ENCODE measurements at regions not wholly inside any gene's neighbourhood (a gene's known extent, or its start where the extent isn't known, plus 50 kb on each side); places are given as distances from the start of the nearest gene placed in this dataset.
"Not testable (repeated sequence)": the region's sequence is repeated elsewhere in the genome, so short reads cannot be mapped to it uniquely, and the experiment has no call there.

GRCh38 chr11:69221086-69221485, 65.4 kb downstream of the SMIM38 start:
- Histone ChIP-seq H3K23ac (ENCODE audit: low read length) (no peak overlapping the region), H3K56ac (ENCODE audit: low read length) (no peak overlapping the region), H3K4ac (ENCODE audit: low read depth, low read length) (no peak overlapping the region), H3K18ac (ENCODE audit: low read length) (no peak overlapping the region), H2BK120ac (ENCODE audit: low read depth, low read length) (no peak overlapping the region), H2BK5ac (ENCODE audit: low read length) (no peak overlapping the region), H3K79me2 (ENCODE audit: control insufficient read depth, insufficient read depth, low read length) (no peaks in the 10 kb centered on the region), H4K5ac (ENCODE audit: low read length) (no peak overlapping the region), H3K4me3 (ENCODE audit: low read length) (no peak overlapping the region), H4K8ac (ENCODE audit: low read depth, low read length) (no peak overlapping the region), H2AK5ac (ENCODE audit: low read length) (no peak overlapping the region), H3K27me3 (ENCODE audit: insufficient read depth, low read length, poor library complexity) (no peaks in the 10 kb centered on the region), H3K4me1 (ENCODE audit: control insufficient read depth, low read depth, low read length) (no peaks in the 10 kb centered on the region), H3K36me3 (ENCODE audit: control insufficient read depth, insufficient read depth, low read length) (no peaks in the 10 kb centered on the region), H3K4me2 (ENCODE audit: low read length) (no peak overlapping the region), H3K27ac (ENCODE audit: low read depth, low read length) (no peak overlapping the region), H3K9ac (ENCODE audit: low read length) (no peak overlapping the region), H3K79me1 (ENCODE audit: low read length) (no peaks in the 10 kb centered on the region), H2BK15ac (replicated peaks; ENCODE audit: low read depth) (no peak overlapping the region)
- no CpG with 5 or more reads among the region's 4 CpGs for WGBS (ENCODE audit: extremely low coverage, insufficient coverage, low lambda C conversion rate)
- no peak for DNase-seq

DNA sequence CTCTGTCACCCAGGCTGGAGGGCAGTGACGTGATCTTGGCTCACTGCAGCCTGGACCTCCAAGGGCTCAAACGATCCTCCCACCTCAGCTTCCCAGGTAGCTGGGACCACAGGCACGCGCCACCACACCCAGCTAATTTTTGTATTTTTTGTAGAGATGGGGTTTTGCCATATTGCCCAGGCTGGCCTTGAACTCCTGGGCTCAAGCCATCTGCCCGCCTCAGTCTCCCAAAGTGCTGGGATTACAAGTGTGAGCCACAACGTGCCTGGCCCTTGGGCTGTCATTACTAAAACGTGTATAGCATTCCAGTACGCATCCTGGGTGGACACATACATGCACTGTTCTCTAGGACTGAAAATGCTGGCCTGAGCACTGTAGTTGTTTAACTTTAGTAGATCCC, 65.9 kb downstream of the SMIM38 start:
- not testable (repeated sequence) for H3K23ac ChIP-seq (ENCODE audit: low read length); H3K18ac ChIP-seq (ENCODE audit: low read length); H3K79me1 ChIP-seq (ENCODE audit: low read length); H2BK120ac ChIP-seq (ENCODE audit: low read depth, low read length); H4K8ac ChIP-seq (ENCODE audit: low read depth, low read length); H3K36me3 ChIP-seq (ENCODE audit: control insufficient read depth, insufficient read depth, low read length); H3K56ac ChIP-seq (ENCODE audit: low read length); H3K4me1 ChIP-seq (ENCODE audit: control insufficient read depth, low read depth, low read length); H3K9ac ChIP-seq (ENCODE audit: low read length); H4K5ac ChIP-seq (ENCODE audit: low read length); DNase-seq; H2BK15ac ChIP-seq (replicated peaks; ENCODE audit: low read depth); H3K27me3 ChIP-seq (ENCODE audit: insufficient read depth, low read length, poor library complexity); H3K4me3 ChIP-seq (ENCODE audit: low read length); H3K4ac ChIP-seq (ENCODE audit: low read depth, low read length); H3K79me2 ChIP-seq (ENCODE audit: control insufficient read depth, insufficient read depth, low read length); H3K4me2 ChIP-seq (ENCODE audit: low read length); H3K27ac ChIP-seq (ENCODE audit: low read depth, low read length); H2AK5ac ChIP-seq (ENCODE audit: low read length); H2BK5ac ChIP-seq (ENCODE audit: low read length)
- WGBS (ENCODE audit: extremely low coverage, insufficient coverage, low lambda C conversion rate) = no CpG with 5 or more reads among the region's 8 CpGs

DNA sequence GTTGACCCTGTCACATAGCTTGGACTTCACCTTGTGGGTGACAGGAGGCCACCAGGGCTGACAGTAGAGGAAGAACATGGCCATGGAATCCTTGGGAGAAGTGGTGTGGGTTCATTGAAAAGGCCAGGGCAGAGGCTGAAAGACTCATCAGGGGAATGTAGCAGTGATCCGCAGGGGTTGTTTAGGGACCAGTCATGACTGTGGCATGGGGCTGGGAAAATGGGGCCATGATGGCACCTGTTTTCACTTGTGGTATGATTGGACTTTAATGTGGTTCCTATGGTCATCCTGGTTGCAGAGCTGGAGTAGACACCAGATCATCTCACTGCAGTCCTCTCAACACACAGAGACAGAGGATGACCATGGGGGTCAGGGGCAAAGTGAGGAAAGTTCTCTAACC, 66.7 kb upstream of the MYEOV start:
- Histone ChIP-seq H4K5ac (ENCODE audit: low read length) (no peak overlapping the region), H2AK5ac (ENCODE audit: low read length) (no peak overlapping the region), H3K18ac (ENCODE audit: low read length) (no peak overlapping the region), H3K23ac (ENCODE audit: low read length) (no peak overlapping the region), H3K27ac (ENCODE audit: low read depth, low read length) (no peak overlapping the region), H3K4ac (ENCODE audit: low read depth, low read length) (no peak overlapping the region), H2BK120ac (ENCODE audit: low read depth, low read length) (no peak overlapping the region), H3K9ac (ENCODE audit: low read length) (no peak overlapping the region), H3K79me1 (ENCODE audit: low read length) (no peaks in the 10 kb centered on the region), H3K4me3 (ENCODE audit: low read length) (no peak overlapping the region), H2BK5ac (ENCODE audit: low read length) (no peak overlapping the region), H3K56ac (ENCODE audit: low read length) (no peak overlapping the region), H3K4me2 (ENCODE audit: low read length) (no peak overlapping the region), H3K4me1 (ENCODE audit: control insufficient read depth, low read depth, low read length) (no peaks in the 10 kb centered on the region), H3K79me2 (ENCODE audit: control insufficient read depth, insufficient read depth, low read length) (no peaks in the 10 kb centered on the region), H2BK15ac (replicated peaks; ENCODE audit: low read depth) (no peak overlapping the region), H3K36me3 (ENCODE audit: control insufficient read depth, insufficient read depth, low read length) (no peaks in the 10 kb centered on the region), H3K27me3 (ENCODE audit: insufficient read depth, low read length, poor library complexity) (no peaks in the 10 kb centered on the region), H4K8ac (ENCODE audit: low read depth, low read length) (no peak overlapping the region)
- DNase-seq = no peak
- no CpG with 5 or more reads among the region's 1 CpG for WGBS (ENCODE audit: extremely low coverage, insufficient coverage, low lambda C conversion rate)

DNA sequence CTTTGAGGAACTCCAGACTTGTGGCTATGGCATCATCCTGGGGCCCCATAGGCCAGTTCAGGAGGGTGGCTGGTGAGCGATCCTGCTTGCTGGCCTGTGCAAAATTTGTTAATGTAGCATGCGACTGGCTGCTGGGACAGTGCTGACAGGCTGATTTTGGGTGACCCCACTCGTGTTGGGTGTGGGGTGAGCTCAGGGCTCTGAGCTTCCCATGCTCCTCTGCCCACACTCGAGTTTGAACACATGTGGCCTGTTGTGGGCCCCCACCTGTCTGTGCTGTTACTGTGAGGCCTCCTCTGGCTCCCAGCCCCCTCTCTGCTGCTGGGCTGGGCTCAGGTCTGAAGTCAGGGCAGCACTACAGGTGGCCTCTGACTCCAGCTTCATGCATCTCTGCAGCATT, 64.4 kb upstream of the MYEOV start:
- no CpG with 5 or more reads among the region's 4 CpGs for WGBS (ENCODE audit: extremely low coverage, insufficient coverage, low lambda C conversion rate)
- H2BK15ac ChIP-seq (replicated peaks; ENCODE audit: low read depth) = no peak overlapping the region
- H4K8ac ChIP-seq (ENCODE audit: low read depth, low read length) = no peak overlapping the region
- no peak overlapping the region for H3K18ac ChIP-seq (ENCODE audit: low read length)
- no peak overlapping the region for H4K5ac ChIP-seq (ENCODE audit: low read length)
- no peaks in the 10 kb centered on the region for H3K4me1 ChIP-seq (ENCODE audit: control insufficient read depth, low read depth, low read length)
- H3K79me2 ChIP-seq (ENCODE audit: control insufficient read depth, insufficient read depth, low read length) = no peaks in the 10 kb centered on the region
- no peak overlapping the region for H3K27ac ChIP-seq (ENCODE audit: low read depth, low read length)
- no peak overlapping the region for H3K4me3 ChIP-seq (ENCODE audit: low read length)
- H2BK120ac ChIP-seq (ENCODE audit: low read depth, low read length) = no peak overlapping the region
- no peaks in the 10 kb centered on the region for H3K27me3 ChIP-seq (ENCODE audit: insufficient read depth, low read length, poor library complexity)
- H3K4ac ChIP-seq (ENCODE audit: low read depth, low read length) = no peak overlapping the region
- no peak overlapping the region for H2BK5ac ChIP-seq (ENCODE audit: low read length)
- H3K56ac ChIP-seq (ENCODE audit: low read length) = no peak overlapping the region
- no peak for DNase-seq
- no peak overlapping the region for H3K9ac ChIP-seq (ENCODE audit: low read length)
- no peaks in the 10 kb centered on the region for H3K79me1 ChIP-seq (ENCODE audit: low read length)
- H3K23ac ChIP-seq (ENCODE audit: low read length) = no peak overlapping the region
- no peaks in the 10 kb centered on the region for H3K36me3 ChIP-seq (ENCODE audit: control insufficient read depth, insufficient read depth, low read length)
- H3K4me2 ChIP-seq (ENCODE audit: low read length) = no peak overlapping the region
- H2AK5ac ChIP-seq (ENCODE audit: low read length) = no peak overlapping the region

DNA sequence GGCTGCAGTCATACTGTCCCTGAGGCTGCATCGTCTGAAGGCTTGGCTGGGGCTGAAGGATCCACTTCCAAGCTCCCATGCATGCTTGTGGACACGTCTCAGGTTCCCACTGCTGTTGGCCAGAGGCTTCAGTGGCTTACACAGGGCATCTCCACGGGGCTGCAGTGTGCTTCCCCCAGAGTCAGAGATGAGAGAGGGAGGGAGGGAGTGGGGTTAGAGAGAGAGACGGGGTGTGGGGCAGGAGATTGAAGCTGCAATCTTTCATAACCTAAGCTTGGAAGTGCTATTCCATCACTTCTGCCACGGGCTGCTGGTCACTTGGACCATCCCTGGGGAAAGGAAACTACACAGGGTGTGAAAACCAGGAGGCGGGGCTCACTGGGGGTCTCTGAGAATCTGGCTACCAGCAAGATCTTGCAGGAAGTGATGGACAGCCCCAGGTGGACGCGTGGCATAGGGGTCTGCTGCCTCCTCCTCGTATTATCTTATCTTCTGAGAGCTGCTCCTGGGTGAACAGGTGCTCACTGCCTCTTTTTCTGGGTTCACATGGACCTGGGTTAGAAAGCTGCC, 63.0 kb upstream of the MYEOV start:
- no CpG with 5 or more reads among the region's 9 CpGs for WGBS (ENCODE audit: extremely low coverage, insufficient coverage, low lambda C conversion rate)
- DNase-seq = no peak
- no peak overlapping the region for H3K4me3 ChIP-seq (ENCODE audit: low read length)

GRCh38 chr11:69231466-69232018, 62.4 kb upstream of the MYEOV start:
- no peak overlapping the region for H3K4ac ChIP-seq (ENCODE audit: low read depth, low read length)
- H4K5ac ChIP-seq (ENCODE audit: low read length) = no peak overlapping the region
- no peak overlapping the region for H3K56ac ChIP-seq (ENCODE audit: low read length)
- H3K27me3 ChIP-seq (ENCODE audit: insufficient read depth, low read length, poor library complexity) = no peaks in the 10 kb centered on the region
- no peak overlapping the region for H2BK15ac ChIP-seq (replicated peaks; ENCODE audit: low read depth)
- H3K4me2 ChIP-seq (ENCODE audit: low read length) = no peak overlapping the region
- H3K23ac ChIP-seq (ENCODE audit: low read length) = no peak overlapping the region
- no peak overlapping the region for H2BK120ac ChIP-seq (ENCODE audit: low read depth, low read length)
- no peak overlapping the region for H3K18ac ChIP-seq (ENCODE audit: low read length)
- DNase-seq = no peak
- no peak overlapping the region for H2AK5ac ChIP-seq (ENCODE audit: low read length)
- WGBS (ENCODE audit: extremely low coverage, insufficient coverage, low lambda C conversion rate) = no CpG with 5 or more reads among the region's 9 CpGs
- no peak overlapping the region for H2BK5ac ChIP-seq (ENCODE audit: low read length)
- H4K8ac ChIP-seq (ENCODE audit: low read depth, low read length) = no peak overlapping the region
- H3K9ac ChIP-seq (ENCODE audit: low read length) = no peak overlapping the region
- H3K27ac ChIP-seq (ENCODE audit: low read depth, low read length) = no peak overlapping the region
- no peaks in the 10 kb centered on the region for H3K36me3 ChIP-seq (ENCODE audit: control insufficient read depth, insufficient read depth, low read length)
- no peaks in the 10 kb centered on the region for H3K4me1 ChIP-seq (ENCODE audit: control insufficient read depth, low read depth, low read length)
- H3K4me3 ChIP-seq (ENCODE audit: low read length) = no peak overlapping the region
- H3K79me1 ChIP-seq (ENCODE audit: low read length) = no peaks in the 10 kb centered on the region
- no peaks in the 10 kb centered on the region for H3K79me2 ChIP-seq (ENCODE audit: control insufficient read depth, insufficient read depth, low read length)

More for the DNA sequence above, 63.0 kb upstream of the MYEOV start:
- Histone ChIP-seq H2BK5ac (ENCODE audit: low read length) (no peak overlapping the region), H2BK15ac (replicated peaks; ENCODE audit: low read depth) (no peak overlapping the region), H3K36me3 (ENCODE audit: control insufficient read depth, insufficient read depth, low read length) (no peaks in the 10 kb centered on the region), H4K5ac (ENCODE audit: low read length) (no peak overlapping the region), H2BK120ac (ENCODE audit: low read depth, low read length) (no peak overlapping the region), H3K27ac (ENCODE audit: low read depth, low read length) (no peak overlapping the region), H4K8ac (ENCODE audit: low read depth, low read length) (no peak overlapping the region), H3K4me2 (ENCODE audit: low read length) (no peak overlapping the region), H3K79me2 (ENCODE audit: control insufficient read depth, insufficient read depth, low read length) (no peaks in the 10 kb centered on the region), H2AK5ac (ENCODE audit: low read length) (no peak overlapping the region), H3K9ac (ENCODE audit: low read length) (no peak overlapping the region), H3K18ac (ENCODE audit: low read length) (no peak overlapping the region), H3K4me1 (ENCODE audit: control insufficient read depth, low read depth, low read length) (no peaks in the 10 kb centered on the region), H3K27me3 (ENCODE audit: insufficient read depth, low read length, poor library complexity) (no peaks in the 10 kb centered on the region), H3K79me1 (ENCODE audit: low read length) (no peaks in the 10 kb centered on the region), H3K4ac (ENCODE audit: low read depth, low read length) (no peak overlapping the region), H3K56ac (ENCODE audit: low read length) (no peak overlapping the region), H3K23ac (ENCODE audit: low read length) (no peak overlapping the region)

Measured in mesendoderm (in vitro differentiated cells).